Activated naive CD8-positive, alpha-beta T cell treated with anti-CD3 and anti-CD28 coated beads, Interleukin-2, amount 50 U/mL, for 24 hours (primary cell): ENCODE measurements at regions not wholly inside any gene's neighbourhood (a gene's known extent, or its start where the extent isn't known, plus 50 kb on each side); places are given as distances from the start of the nearest gene placed in this dataset.

Experiments used
- ATAC-seq: fragments of 150-1000 bp; cut with Tn5 transposase; one replicate; pipeline ENCODE4 v1.10.0; 2021
- DNase-seq: peaks from one replicate; pipeline ENCODE4 v3.0.0; 2021
- H3K27ac Mint-ChIP-seq: one replicate; pipeline ENCODE4 v1.8.0; 2021; ENCODE audit warnings: mild to moderate bottlenecking, mixed read lengths
- H3K27me3 Mint-ChIP-seq: one replicate; pipeline ENCODE4 v1.8.0; 2021; ENCODE audit warnings: mixed read lengths
- H3K36me3 Mint-ChIP-seq: one replicate; pipeline ENCODE4 v1.8.0; 2021; ENCODE audit warnings: low read depth, mixed read lengths
- H3K4me1 Mint-ChIP-seq: one replicate; pipeline ENCODE4 v1.8.0; 2021; ENCODE audit warnings: mixed read lengths
- H3K4me3 Mint-ChIP-seq: one replicate; pipeline ENCODE4 v1.8.0; 2021; ENCODE audit warnings: mild to moderate bottlenecking, moderate library complexity, mixed read lengths
- H3K9me3 Mint-ChIP-seq: one replicate; pipeline ENCODE4 v1.8.0; 2021; ENCODE audit warnings: mixed read lengths

DNA sequence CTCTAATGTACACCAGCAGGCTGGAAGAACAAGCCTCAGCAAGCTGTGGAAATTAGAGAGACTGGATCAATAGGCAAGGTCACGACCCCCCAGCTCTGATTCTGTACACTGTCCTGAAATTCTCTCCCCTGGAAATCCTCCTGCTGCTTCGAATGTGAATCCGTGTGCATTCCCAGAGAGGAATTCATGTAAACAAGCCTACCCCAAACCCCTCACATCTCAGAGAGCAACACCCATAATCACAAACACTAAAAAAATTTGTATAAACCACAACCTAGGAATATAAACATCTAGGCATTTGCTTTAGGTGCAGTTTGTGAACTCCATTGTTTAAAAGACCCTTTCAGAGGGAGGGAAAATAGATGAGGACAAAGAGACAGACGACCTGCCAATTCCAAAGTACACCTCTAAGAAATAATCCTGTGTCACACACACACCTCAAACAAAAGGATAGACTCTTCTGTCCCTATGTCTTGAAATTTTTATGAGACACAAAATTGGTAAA, 325.2 kb downstream of the WDR72 start:
- Mint-ChIP-seq H3K4me3 (no peak overlapping the region), H3K4me1 (no peaks in the 10 kb centered on the region), H3K36me3 (no peaks in the 10 kb centered on the region), H3K27ac (no peak overlapping the region), H3K9me3 (no peaks in the 10 kb centered on the region), H3K27me3 (no peaks in the 10 kb centered on the region)
- DNase-seq (no peak), ATAC-seq (no peak)

- DNase-seq, result no peak
- no peak for ATAC-seq
- no peak overlapping the region for H3K4me3 Mint-ChIP-seq
- H3K27me3 Mint-ChIP-seq, result no peaks in the 10 kb centered on the region
- H3K36me3 Mint-ChIP-seq, result no peaks in the 10 kb centered on the region
- peaks cover 7% of the 10 kb centered on the region for H3K9me3 Mint-ChIP-seq
- H3K27ac Mint-ChIP-seq, result no peak overlapping the region
- no peaks in the 10 kb centered on the region for H3K4me1 Mint-ChIP-seq
These were observed 343.1 kb downstream of the WDR72 start for GRCh38 chr15:53416219-53416940.

DNA sequence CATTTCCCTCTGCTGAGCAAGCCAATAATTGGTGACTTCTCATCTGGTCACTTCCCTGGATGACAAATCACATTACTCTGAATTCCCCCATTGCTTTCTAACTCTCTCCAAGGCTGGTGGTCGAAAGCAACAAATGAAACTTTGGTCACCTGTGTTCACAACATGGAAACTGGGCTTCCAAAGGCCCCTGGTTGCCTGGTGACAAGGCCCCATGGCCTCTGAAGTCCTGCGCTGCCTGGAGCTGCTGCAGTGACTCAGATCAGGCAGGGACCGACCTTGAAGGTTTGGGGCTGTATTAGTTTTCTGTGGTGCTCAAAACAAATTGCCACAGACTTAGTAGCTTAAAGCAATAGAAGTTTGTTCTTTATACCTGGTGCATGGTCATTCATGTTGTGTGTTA, 345.3 kb downstream of the WDR72 start:
- ATAC-seq, result no peak
- DNase-seq, result no peak
- peaks cover 6% of the 10 kb centered on the region for H3K9me3 Mint-ChIP-seq
- H3K4me1 Mint-ChIP-seq, result no peaks in the 10 kb centered on the region
- no peak overlapping the region for H3K4me3 Mint-ChIP-seq
- no peak overlapping the region for H3K27ac Mint-ChIP-seq
- no peaks in the 10 kb centered on the region for H3K27me3 Mint-ChIP-seq
- H3K36me3 Mint-ChIP-seq, result no peaks in the 10 kb centered on the region

- H3K4me1 Mint-ChIP-seq, result no peaks in the 10 kb centered on the region
- H3K27ac Mint-ChIP-seq, result no peak overlapping the region
- H3K9me3 Mint-ChIP-seq, result no peaks in the 10 kb centered on the region
- no peak overlapping the region for H3K4me3 Mint-ChIP-seq
- no peak for ATAC-seq
- no peak for DNase-seq
- no peaks in the 10 kb centered on the region for H3K36me3 Mint-ChIP-seq
- H3K27me3 Mint-ChIP-seq, result no peaks in the 10 kb centered on the region
These were observed 346.9 kb downstream of the WDR72 start for GRCh38 chr15:53412542-53412941.

- no peaks in the 10 kb centered on the region for H3K9me3 Mint-ChIP-seq
- H3K4me3 Mint-ChIP-seq, result no peak overlapping the region
- ATAC-seq (no peak), DNase-seq (no peak)
- H3K27me3 Mint-ChIP-seq, result no peaks in the 10 kb centered on the region
- no peaks in the 10 kb centered on the region for H3K4me1 Mint-ChIP-seq
- no peak overlapping the region for H3K27ac Mint-ChIP-seq
- no peaks in the 10 kb centered on the region for H3K36me3 Mint-ChIP-seq
These were observed 354.5 kb downstream of the WDR72 start for GRCh38 chr15:53404930-53405493.

DNA sequence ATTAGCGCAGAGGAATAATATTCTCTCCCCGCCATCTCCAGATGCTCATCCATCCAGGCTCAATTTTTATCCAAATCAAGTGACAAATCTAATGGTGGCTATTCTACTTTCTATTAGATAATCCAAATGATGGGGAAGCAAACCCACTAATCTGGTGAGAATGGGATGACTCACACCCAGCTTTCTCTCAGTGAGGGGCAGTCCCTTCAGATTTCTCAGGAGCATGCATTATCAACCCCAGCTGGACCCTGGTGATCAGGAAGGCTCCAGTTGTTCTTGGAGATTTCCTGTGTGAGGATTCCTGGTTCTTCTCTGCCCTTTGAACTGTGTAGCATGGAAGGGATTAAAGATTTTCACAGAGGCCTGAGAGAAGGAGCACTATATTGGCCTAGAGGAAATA, 358.0 kb downstream of the WDR72 start:
- no peaks in the 10 kb centered on the region for H3K4me1 Mint-ChIP-seq
- no peaks in the 10 kb centered on the region for H3K27me3 Mint-ChIP-seq
- no peak overlapping the region for H3K27ac Mint-ChIP-seq
- no peak for ATAC-seq
- H3K9me3 Mint-ChIP-seq, result no peaks in the 10 kb centered on the region
- H3K36me3 Mint-ChIP-seq, result no peaks in the 10 kb centered on the region
- H3K4me3 Mint-ChIP-seq, result no peak overlapping the region
- no peak for DNase-seq

- Mint-ChIP-seq H3K36me3 (no peaks in the 10 kb centered on the region), H3K4me1 (no peaks in the 10 kb centered on the region), H3K9me3 (no peaks in the 10 kb centered on the region), H3K27ac (no peak overlapping the region), H3K4me3 (no peak overlapping the region), H3K27me3 (no peaks in the 10 kb centered on the region)
- no peak for DNase-seq
- no peak for ATAC-seq
These were observed 358.5 kb downstream of the WDR72 start for GRCh38 chr15:53400986-53401385.

DNA sequence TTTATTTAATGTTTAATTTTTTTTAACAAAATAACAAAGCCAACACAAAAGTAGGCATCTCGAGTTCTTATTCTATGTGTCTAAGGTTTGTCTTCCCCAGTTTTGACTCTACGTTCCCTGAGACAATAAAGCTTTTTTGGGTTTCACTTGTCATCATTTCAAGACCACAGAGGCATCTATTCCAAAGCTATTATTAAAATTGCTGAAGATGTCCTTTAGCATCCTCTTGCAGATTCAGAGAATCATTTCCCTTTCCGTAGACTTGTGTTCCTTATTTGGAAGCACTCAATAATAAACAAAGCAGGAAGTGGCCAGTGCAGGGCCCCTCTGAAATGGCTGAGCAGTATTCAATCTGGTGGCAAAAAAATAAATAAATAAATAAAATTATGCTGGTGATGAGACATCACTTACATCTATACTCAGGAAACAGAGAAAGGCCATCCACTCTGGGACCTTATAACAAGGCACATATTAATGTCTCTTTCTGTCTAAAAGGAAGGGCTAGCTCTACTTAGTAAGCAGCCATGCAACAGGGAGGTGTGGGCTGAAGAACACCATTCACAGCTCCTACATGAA, 362.3 kb downstream of the WDR72 start:
- Mint-ChIP-seq H3K4me3 (no peak overlapping the region), H3K4me1 (no peaks in the 10 kb centered on the region), H3K27ac (no peak overlapping the region), H3K36me3 (no peaks in the 10 kb centered on the region), H3K9me3 (no peaks in the 10 kb centered on the region), H3K27me3 (no peaks in the 10 kb centered on the region)
- ATAC-seq (no peak), DNase-seq (no peak)

- no peaks in the 10 kb centered on the region for H3K36me3 Mint-ChIP-seq
- no peak overlapping the region for H3K4me3 Mint-ChIP-seq
- H3K27ac Mint-ChIP-seq, result no peak overlapping the region
- H3K4me1 Mint-ChIP-seq, result no peaks in the 10 kb centered on the region
- DNase-seq (no peak), ATAC-seq (no peak)
- H3K9me3 Mint-ChIP-seq, result no peaks in the 10 kb centered on the region
- H3K27me3 Mint-ChIP-seq, result no peaks in the 10 kb centered on the region
These were observed 363.6 kb downstream of the WDR72 start for GRCh38 chr15:53395871-53396270.

DNA sequence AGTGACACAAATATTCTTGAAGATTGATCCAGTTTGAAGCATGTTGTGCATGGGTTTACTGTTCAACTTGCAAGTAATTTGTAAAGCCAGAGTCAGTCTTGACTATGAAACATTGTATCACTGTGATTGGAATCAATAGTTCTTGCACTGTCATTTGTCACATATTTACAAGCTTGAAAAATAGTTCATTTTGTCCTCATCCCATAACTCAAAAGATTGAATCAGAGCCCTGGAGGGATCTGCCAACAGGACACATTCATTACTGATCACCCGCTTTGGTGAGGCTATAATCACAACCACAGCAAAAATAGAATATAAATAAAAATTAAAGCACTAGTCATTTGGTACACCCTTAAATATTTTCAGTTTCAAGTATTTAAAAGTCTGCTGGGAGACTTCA, 368.9 kb downstream of the WDR72 start:
- ATAC-seq, result no peak
- Mint-ChIP-seq H3K9me3 (no peaks in the 10 kb centered on the region), H3K27ac (no peak overlapping the region), H3K4me3 (no peak overlapping the region), H3K36me3 (no peaks in the 10 kb centered on the region), H3K27me3 (no peaks in the 10 kb centered on the region), H3K4me1 (no peaks in the 10 kb centered on the region)
- DNase-seq, result no peak

GRCh38 chr15:53389271-53390037, 370.0 kb downstream of the WDR72 start:
- Mint-ChIP-seq H3K9me3 (no peaks in the 10 kb centered on the region), H3K36me3 (no peaks in the 10 kb centered on the region)

GRCh38 chr15:53384417-53384816, 375.0 kb downstream of the WDR72 start:
- Mint-ChIP-seq H3K9me3 (no peaks in the 10 kb centered on the region), H3K36me3 (no peaks in the 10 kb centered on the region), H3K4me3 (no peak overlapping the region), H3K4me1 (no peaks in the 10 kb centered on the region), H3K27ac (no peak overlapping the region), H3K27me3 (no peaks in the 10 kb centered on the region)
- DNase-seq (no peak), ATAC-seq (no peak)

More at GRCh38 chr15:53389271-53390037, 370.0 kb downstream of the WDR72 start:
- Mint-ChIP-seq H3K27ac (no peak overlapping the region), H3K4me1 (no peaks in the 10 kb centered on the region), H3K4me3 (no peak overlapping the region), H3K27me3 (no peaks in the 10 kb centered on the region)
- no peak for DNase-seq
- no peak for ATAC-seq

- DNase-seq (no peak), ATAC-seq (no peak)
- H3K27me3 Mint-ChIP-seq, result no peaks in the 10 kb centered on the region
- no peaks in the 10 kb centered on the region for H3K9me3 Mint-ChIP-seq
- H3K36me3 Mint-ChIP-seq, result no peaks in the 10 kb centered on the region
- no peaks in the 10 kb centered on the region for H3K4me1 Mint-ChIP-seq
- H3K4me3 Mint-ChIP-seq, result no peak overlapping the region
- no peak overlapping the region for H3K27ac Mint-ChIP-seq
These were observed 381.2 kb downstream of the WDR72 start for GRCh38 chr15:53378096-53378800.

DNA sequence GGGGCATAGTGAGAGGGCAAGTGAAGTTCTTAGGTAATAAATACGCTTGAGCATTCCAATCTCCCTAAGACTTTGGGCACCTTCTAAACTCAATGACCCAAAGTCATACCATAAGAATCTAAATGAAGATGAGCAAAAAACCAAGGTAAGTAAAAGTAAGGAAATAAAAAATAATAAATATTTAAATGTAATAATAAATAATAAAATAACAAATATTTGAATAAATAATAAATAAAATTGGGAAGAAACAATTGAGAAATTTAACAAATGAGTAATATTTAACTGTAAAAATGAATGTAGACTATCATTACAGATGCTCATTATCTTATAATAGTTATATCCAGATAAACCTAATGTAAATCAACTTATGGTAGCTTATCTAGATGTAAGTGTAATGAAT, 391.7 kb downstream of the WDR72 start:
- H3K4me1 Mint-ChIP-seq, result no peaks in the 10 kb centered on the region
- H3K9me3 Mint-ChIP-seq, result peaks cover 21% of the 10 kb centered on the region
- ATAC-seq (no peak), DNase-seq (no peak)
- no peaks in the 10 kb centered on the region for H3K36me3 Mint-ChIP-seq
- H3K27ac Mint-ChIP-seq, result no peak overlapping the region
- no peak overlapping the region for H3K4me3 Mint-ChIP-seq
- H3K27me3 Mint-ChIP-seq, result no peaks in the 10 kb centered on the region
